ENCODE measurements at regions not wholly inside any gene's neighbourhood (a gene's known extent, or its start where the extent isn't known, plus 50 kb on each side); places are given as distances from the start of the nearest gene placed in this dataset.

- Histone ChIP-seq H3K79me2 (ENCODE audit: insufficient read depth, low read length) (no peaks in the 10 kb centered on the region), H3K27me3 (ENCODE audit: insufficient read depth, low read length) (no peaks in the 10 kb centered on the region), H3K9me3 (ENCODE audit: low read depth, low read length) (peaks cover 3% of the 10 kb centered on the region), H3K36me3 (ENCODE audit: insufficient read depth, low read length) (no peaks in the 10 kb centered on the region), H2AFZ (ENCODE audit: low read length) (no peak overlapping the region), H3K27ac (ENCODE audit: low read depth, low read length) (no peak overlapping the region), H3K4me1 (ENCODE audit: insufficient read depth, low read length) (no peaks in the 10 kb centered on the region), H3K4me3 (ENCODE audit: insufficient read depth, low read length) (no peak overlapping the region), H3K4me2 (ENCODE audit: insufficient read depth, low read length) (no peak overlapping the region), H4K20me1 (ENCODE audit: insufficient read depth, low read length) (no peaks in the 10 kb centered on the region)
- TF ChIP-seq, protein P1, sequence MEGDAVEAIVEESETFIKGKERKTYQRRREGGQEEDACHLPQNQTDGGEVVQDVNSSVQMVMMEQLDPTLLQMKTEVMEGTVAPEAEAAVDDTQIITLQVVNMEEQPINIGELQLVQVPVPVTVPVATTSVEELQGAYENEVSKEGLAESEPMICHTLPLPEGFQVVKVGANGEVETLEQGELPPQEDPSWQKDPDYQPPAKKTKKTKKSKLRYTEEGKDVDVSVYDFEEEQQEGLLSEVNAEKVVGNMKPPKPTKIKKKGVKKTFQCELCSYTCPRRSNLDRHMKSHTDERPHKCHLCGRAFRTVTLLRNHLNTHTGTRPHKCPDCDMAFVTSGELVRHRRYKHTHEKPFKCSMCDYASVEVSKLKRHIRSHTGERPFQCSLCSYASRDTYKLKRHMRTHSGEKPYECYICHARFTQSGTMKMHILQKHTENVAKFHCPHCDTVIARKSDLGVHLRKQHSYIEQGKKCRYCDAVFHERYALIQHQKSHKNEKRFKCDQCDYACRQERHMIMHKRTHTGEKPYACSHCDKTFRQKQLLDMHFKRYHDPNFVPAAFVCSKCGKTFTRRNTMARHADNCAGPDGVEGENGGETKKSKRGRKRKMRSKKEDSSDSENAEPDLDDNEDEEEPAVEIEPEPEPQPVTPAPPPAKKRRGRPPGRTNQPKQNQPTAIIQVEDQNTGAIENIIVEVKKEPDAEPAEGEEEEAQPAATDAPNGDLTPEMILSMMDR (IDR thresholded peaks at IDR 0.05; ENCODE audit: extremely low read depth, low read depth, low read length) = no peak
- no peak for DNase-seq (ENCODE audit: insufficient read length, low spot score, missing footprints)
Observed at GRCh38 chr13:111482126-111482525, 161.7 kb downstream of the TEX29 start.

DNA sequence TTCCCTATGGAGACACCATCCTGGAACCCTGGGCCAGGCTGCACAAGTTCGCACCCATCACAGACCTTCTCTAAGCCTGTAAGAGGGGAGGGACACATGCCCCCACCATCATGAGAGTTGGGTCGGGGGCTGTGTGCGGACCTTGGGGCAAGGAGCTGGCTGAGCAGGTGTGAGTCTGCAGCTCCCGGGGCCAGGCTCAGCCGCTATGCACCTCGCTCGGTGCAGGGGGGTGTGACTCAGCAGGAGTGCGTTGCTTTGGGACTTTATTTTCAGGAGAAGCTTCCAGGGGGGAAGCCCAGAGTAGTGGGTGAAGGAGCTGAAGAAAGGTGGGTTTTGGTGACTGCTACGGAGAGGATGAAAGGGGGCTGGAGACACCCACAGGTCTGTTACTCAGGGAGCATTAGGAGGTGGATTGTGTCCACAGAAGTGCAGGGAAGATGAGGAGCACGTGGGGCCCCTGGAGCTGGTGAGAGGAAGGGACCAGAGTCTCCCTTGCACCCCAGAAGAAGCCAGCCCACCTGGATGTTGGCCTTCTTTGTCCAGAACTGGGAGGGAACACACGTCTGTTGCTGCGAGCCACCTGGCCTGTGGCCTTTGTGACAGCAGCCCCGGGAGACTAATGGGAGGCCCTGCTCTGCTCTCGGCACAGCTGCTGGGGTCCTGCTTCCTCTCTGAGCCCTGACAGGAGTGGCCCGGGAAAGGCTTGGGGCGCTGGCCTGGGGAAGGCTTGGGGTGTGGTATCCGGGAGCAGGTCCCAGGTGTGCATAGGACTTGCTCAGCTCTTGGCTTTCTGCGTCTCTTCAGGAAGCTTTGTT lies 162.6 kb downstream of the TEX29 start:
- TF ChIP-seq, protein P1 (IDR thresholded peaks at IDR 0.05; ENCODE audit: extremely low read depth, low read depth, low read length) = no peak
- H3K79me2 ChIP-seq (ENCODE audit: insufficient read depth, low read length) = no peaks in the 10 kb centered on the region
- DNase-seq (ENCODE audit: insufficient read length, low spot score, missing footprints) = peak; percentile 37
- no peak overlapping the region for H3K27ac ChIP-seq (ENCODE audit: low read depth, low read length)
- no peak overlapping the region for H3K4me3 ChIP-seq (ENCODE audit: insufficient read depth, low read length)
- no peaks in the 10 kb centered on the region for H3K4me1 ChIP-seq (ENCODE audit: insufficient read depth, low read length)
- H3K9me3 ChIP-seq (ENCODE audit: low read depth, low read length) = peaks cover 3% of the 10 kb centered on the region
- no peak overlapping the region for H2AFZ ChIP-seq (ENCODE audit: low read length)
- no peaks in the 10 kb centered on the region for H4K20me1 ChIP-seq (ENCODE audit: insufficient read depth, low read length)
- no peak overlapping the region for H3K4me2 ChIP-seq (ENCODE audit: insufficient read depth, low read length)
- no peaks in the 10 kb centered on the region for H3K27me3 ChIP-seq (ENCODE audit: insufficient read depth, low read length)
- no peaks in the 10 kb centered on the region for H3K36me3 ChIP-seq (ENCODE audit: insufficient read depth, low read length)

GRCh38 chr13:111483621-111483987 lies 163.2 kb downstream of the TEX29 start:
- Histone ChIP-seq H3K4me3 (ENCODE audit: insufficient read depth, low read length) (no peak overlapping the region), H3K4me2 (ENCODE audit: insufficient read depth, low read length) (no peak overlapping the region), H3K36me3 (ENCODE audit: insufficient read depth, low read length) (no peaks in the 10 kb centered on the region), H3K4me1 (ENCODE audit: insufficient read depth, low read length) (no peaks in the 10 kb centered on the region), H3K79me2 (ENCODE audit: insufficient read depth, low read length) (no peaks in the 10 kb centered on the region), H3K27ac (ENCODE audit: low read depth, low read length) (no peak overlapping the region), H3K9me3 (ENCODE audit: low read depth, low read length) (peaks cover 3% of the 10 kb centered on the region), H4K20me1 (ENCODE audit: insufficient read depth, low read length) (no peaks in the 10 kb centered on the region), H3K27me3 (ENCODE audit: insufficient read depth, low read length) (no peaks in the 10 kb centered on the region), H2AFZ (ENCODE audit: low read length) (no peak overlapping the region)
- no peak for DNase-seq (ENCODE audit: insufficient read length, low spot score, missing footprints)
- TF ChIP-seq, protein P1 (IDR thresholded peaks at IDR 0.05; ENCODE audit: extremely low read depth, low read depth, low read length) = no peak

GRCh38 chr13:111484141-111484925 lies 163.9 kb downstream of the TEX29 start:
- Histone ChIP-seq H3K4me3 (ENCODE audit: insufficient read depth, low read length) (no peak overlapping the region), H3K79me2 (ENCODE audit: insufficient read depth, low read length) (no peaks in the 10 kb centered on the region), H3K27ac (ENCODE audit: low read depth, low read length) (no peak overlapping the region), H4K20me1 (ENCODE audit: insufficient read depth, low read length) (no peaks in the 10 kb centered on the region), H3K4me2 (ENCODE audit: insufficient read depth, low read length) (no peak overlapping the region), H3K4me1 (ENCODE audit: insufficient read depth, low read length) (no peaks in the 10 kb centered on the region), H2AFZ (ENCODE audit: low read length) (no peak overlapping the region), H3K36me3 (ENCODE audit: insufficient read depth, low read length) (no peaks in the 10 kb centered on the region), H3K9me3 (ENCODE audit: low read depth, low read length) (peaks cover 3% of the 10 kb centered on the region), H3K27me3 (ENCODE audit: insufficient read depth, low read length) (no peaks in the 10 kb centered on the region)
- TF ChIP-seq, protein P1 (IDR thresholded peaks at IDR 0.05; ENCODE audit: extremely low read depth, low read depth, low read length) = no peak
- peak; percentile 81 for DNase-seq (ENCODE audit: insufficient read length, low spot score, missing footprints)
